ENCODE measurements at regions not wholly inside any gene's neighbourhood (a gene's known extent, or its start where the extent isn't known, plus 50 kb on each side); places are given as distances from the start of the nearest gene placed in this dataset.

DNA sequence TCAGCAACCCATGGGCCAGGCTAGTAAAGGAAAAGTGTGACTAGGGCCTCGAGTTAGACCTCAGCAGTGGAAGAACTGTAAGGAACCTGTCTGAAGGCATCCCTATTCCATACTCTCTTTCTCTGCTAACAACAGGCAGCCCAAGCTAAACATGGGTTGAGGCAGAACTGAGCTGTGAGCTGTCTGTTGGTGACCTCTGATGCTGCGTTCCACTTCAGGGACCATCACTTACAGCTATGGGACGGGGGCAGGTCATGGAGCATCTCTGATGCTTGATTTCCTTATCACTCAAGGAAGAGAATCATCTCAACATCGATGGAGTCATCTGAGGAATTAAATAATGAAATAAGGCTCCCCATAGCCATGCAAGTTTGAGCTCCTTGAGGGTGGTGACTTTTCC is 174.8 kb downstream of the ACTL7B start:
- TF ChIP-seq, protein P1, sequence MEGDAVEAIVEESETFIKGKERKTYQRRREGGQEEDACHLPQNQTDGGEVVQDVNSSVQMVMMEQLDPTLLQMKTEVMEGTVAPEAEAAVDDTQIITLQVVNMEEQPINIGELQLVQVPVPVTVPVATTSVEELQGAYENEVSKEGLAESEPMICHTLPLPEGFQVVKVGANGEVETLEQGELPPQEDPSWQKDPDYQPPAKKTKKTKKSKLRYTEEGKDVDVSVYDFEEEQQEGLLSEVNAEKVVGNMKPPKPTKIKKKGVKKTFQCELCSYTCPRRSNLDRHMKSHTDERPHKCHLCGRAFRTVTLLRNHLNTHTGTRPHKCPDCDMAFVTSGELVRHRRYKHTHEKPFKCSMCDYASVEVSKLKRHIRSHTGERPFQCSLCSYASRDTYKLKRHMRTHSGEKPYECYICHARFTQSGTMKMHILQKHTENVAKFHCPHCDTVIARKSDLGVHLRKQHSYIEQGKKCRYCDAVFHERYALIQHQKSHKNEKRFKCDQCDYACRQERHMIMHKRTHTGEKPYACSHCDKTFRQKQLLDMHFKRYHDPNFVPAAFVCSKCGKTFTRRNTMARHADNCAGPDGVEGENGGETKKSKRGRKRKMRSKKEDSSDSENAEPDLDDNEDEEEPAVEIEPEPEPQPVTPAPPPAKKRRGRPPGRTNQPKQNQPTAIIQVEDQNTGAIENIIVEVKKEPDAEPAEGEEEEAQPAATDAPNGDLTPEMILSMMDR (IDR thresholded peaks at IDR 0.05), result no peak
- no peak for TF ChIP-seq POLR2A (IDR thresholded peaks at IDR 0.05)
